Effector CD8-positive, alpha-beta T cell (primary cell): ENCODE measurements at regions not wholly inside any gene's neighbourhood (a gene's known extent, or its start where the extent isn't known, plus 50 kb on each side); places are given as distances from the start of the nearest gene placed in this dataset.

Experiments used
- DNase-seq: peaks from one replicate; lab custom pipeline; 2025; lab: John Stamatoyannopoulos, UW

GRCh38 chr21:14869984-14870852 lies 194.6 kb downstream of the NRIP1 start:
- DNase-seq = no peak

- no peak for DNase-seq
These were observed 197.7 kb downstream of the NRIP1 start for GRCh38 chr21:14866859-14867765.

- no peak for DNase-seq
These were observed 200.4 kb downstream of the NRIP1 start for GRCh38 chr21:14864211-14865021.

DNA sequence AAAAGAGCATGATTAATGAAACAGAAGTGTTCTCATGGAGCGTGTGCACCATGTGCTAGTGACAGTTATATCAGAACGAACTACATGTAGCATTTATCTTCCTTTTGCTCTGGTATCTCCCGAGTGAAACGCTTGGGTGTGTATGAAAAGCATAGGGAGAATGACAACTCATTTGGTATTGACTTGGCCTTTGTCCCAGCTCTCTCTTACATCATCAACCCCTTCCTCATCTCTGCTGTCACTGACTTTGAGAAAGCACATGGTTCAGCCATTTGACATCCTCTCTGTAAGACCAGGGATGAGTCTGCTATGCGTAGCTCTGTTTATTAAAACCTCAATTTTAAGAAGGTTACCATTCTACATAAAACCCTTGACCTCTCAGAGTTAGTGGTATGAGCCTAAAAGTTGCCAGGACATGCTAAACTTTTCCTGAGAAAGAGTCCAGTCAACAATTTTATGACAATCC lies 201.0 kb downstream of the NRIP1 start:
- no peak for DNase-seq

- no peak for DNase-seq
These were observed 201.7 kb downstream of the NRIP1 start for GRCh38 chr21:14862794-14863720.

GRCh38 chr21:14858311-14858710 lies 206.5 kb downstream of the NRIP1 start:
- DNase-seq = no peak

GRCh38 chr21:14857529-14857928 lies 207.3 kb downstream of the NRIP1 start:
- no peak for DNase-seq

DNA sequence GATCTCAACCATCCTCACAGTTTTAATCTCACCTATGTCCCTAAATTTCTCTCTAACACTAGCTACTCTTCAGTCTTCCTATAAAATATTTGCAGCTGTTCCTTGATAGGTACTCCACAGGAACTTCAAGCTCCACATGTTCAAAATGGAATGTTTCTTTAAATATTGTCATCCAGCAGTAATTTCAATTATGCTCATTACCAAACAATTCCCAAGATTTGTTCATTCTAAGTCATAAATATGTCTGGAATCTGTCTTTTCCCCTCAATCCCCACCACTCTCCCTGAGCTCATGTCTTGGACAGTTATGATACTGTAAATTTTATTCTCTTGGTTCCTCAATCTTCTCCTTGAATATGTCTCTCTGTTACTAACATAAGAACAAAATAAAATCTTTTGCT lies 214.4 kb downstream of the NRIP1 start:
- no peak for DNase-seq

- DNase-seq = no peak
These were observed 218.2 kb downstream of the NRIP1 start for GRCh38 chr21:14846621-14847020.

- no peak for DNase-seq
These were observed 220.8 kb downstream of the NRIP1 start for GRCh38 chr21:14844001-14844400.

- DNase-seq = no peak
These were observed 222.2 kb downstream of the NRIP1 start for GRCh38 chr21:14842601-14843000.

- DNase-seq = no peak
These were observed 223.0 kb downstream of the NRIP1 start for GRCh38 chr21:14841511-14842472.

DNA sequence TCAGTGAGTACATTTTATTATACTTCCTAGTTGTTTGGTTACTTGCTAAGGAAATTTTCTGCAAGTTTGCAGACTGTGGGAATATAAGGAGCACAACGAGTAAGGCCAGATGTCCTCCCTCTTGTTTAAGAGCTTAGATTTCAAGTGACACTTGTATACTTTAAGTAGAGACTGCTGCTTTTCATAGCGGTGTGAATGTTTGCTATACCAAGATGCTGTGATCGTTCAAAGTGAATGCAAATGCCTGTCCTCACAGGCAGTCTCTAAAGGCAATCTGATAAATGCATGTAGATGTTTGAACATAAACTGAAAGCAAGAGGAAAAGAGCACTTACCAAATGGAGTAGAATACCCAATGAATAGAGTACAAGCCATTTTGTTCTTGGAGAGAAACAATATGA lies 226.4 kb downstream of the NRIP1 start:
- no peak for DNase-seq

DNA sequence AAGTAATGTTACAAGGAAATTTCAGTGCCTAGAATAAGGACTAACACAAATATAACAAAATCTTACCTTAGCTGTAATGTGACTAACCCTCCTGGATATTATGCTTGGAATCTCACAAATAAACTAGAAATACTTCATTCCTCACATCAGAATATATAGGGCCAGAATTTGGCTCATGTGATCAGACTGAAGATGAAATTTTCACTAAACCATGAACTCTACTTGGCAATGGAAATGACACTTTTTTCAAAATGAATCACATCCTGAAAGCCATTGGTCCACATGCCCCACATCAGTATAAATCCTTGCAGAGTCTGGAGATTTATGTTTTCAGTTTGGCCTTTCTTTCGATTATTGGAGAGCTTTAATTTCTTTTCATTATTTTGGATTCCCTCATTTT lies 227.8 kb downstream of the NRIP1 start:
- no peak for DNase-seq

- no peak for DNase-seq
These were observed 231.0 kb downstream of the NRIP1 start for GRCh38 chr21:14833666-14834351.

DNA sequence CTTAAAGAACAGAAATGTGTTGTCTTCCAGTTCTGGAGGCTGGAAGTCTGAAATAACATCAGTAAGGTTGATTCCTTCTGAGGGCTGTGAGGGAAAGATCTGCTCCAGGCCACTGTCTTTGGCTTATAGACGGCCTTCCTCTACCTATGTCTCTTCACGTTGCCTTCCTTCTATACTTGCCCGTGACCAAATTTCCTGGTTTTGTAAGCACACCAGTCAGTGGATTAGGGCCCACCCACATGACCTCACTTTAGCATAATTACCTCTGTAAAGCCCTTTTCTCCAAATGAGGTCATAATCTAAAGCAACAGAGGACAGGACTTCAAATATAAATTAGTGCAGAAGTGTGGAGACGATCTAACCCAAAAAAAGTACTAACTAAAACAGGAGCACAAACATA lies 231.6 kb downstream of the NRIP1 start:
- no peak for DNase-seq

DNA sequence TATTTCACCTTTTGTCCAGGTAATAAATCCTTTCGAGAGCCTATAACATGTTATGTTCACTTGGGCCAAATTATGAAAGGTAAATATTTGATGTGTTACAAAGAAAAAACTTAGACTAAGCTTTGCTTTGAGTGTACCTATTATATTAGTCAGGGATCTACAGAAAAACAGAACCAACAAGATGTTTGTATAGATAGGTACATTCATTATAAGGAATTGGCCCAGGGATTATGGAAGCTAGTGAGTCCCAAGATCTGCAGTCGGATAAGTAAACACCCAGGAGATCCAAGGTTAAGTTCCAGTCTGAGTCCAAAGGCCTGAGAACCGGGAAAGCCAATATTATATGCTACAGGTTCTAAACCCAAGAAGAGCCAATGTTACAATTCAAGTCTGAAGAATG lies 234.5 kb downstream of the NRIP1 start:
- DNase-seq = no peak

- no peak for DNase-seq
These were observed 235.1 kb downstream of the NRIP1 start for GRCh38 chr21:14829685-14830084.

DNA sequence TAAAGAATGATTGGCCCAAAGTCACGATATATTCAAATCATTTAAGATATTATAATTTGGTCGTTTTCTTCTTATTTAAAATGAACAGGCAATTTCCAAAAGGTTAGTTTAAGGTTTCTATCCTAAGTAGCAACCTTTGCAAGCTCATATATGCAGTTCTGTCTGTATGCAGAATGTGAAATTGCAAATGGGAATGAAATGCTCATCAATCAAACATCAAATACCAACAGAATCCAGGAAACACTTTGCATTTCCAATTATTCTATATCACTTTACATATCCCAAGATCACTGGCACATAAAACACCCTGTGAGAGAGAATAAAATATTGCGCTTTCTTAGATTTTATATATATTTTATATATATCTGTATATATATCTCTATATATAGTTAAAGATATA lies 237.3 kb downstream of the NRIP1 start:
- no peak for DNase-seq
